Uterus (tissue), 3 donors: ENCODE measurements at regions not wholly inside any gene's neighbourhood (a gene's known extent, or its start where the extent isn't known, plus 50 kb on each side); places are given as distances from the start of the nearest gene placed in this dataset.

Experiments
- DNase-seq, 2 donors: peaks; one replicate each; pipeline ENCODE4 v3.0.0-alpha.2; 2019 to 2020
- H3K27ac ChIP-seq, 2 donors: fragments of 200-600 bp; sonication (generic); 1 replicate in 1 of 2; 2 replicates in 1 of 2; pipeline ENCODE4 v1.5.1; 2016 to 2018
- H3K27me3 ChIP-seq, 2 donors: fragments of 200-600 bp; sonication (generic); one replicate each; pipeline ENCODE4 v1.5.1; 2018 to 2019; ENCODE audit warnings: control low read depth in 1 of 2
- H3K36me3 ChIP-seq, 2 donors: fragments of 200-600 bp; sonication (generic); one replicate each; pipeline ENCODE4 v1.5.1; 2019; ENCODE audit warnings: control low read depth in 1 of 2
- H3K4me1 ChIP-seq, 2 donors: fragments of 200-600 bp; sonication (generic); one replicate each; pipeline ENCODE4 v1.5.1; 2018 to 2019; ENCODE audit warnings: control low read depth in 1 of 2
- H3K4me3 ChIP-seq, 2 donors: fragments of 200-600 bp; sonication (generic); 1 replicate in 1 of 2; 2 replicates in 1 of 2; pipeline ENCODE4 v1.5.1; 2018 to 2019; ENCODE audit warnings: mild to moderate bottlenecking in 1 of 2
- H3K9me3 ChIP-seq, 2 donors: fragments of 200-600 bp; sonication (generic); one replicate each; pipeline ENCODE4 v1.5.1; 2019; ENCODE audit warnings: control low read depth in 1 of 2
- CTCF ChIP-seq, 4 experiments: fragments of 200-600 bp in 2 of 4; fragments of 450-650 bp in 2 of 4; sonication (generic) in 2 of 4; IDR thresholded peaks; one replicate each; pipeline ENCODE4 v1.5.1; 2016 to 2019; ENCODE audit warnings: antibody characterized with exemption in 4 of 4, mild to moderate bottlenecking in 2 of 4, moderate library complexity in 1 of 4
- POLR2A ChIP-seq, 2 donors: fragments of 450-650 bp; IDR thresholded peaks; one replicate each; pipeline ENCODE4 v1.6.1; 2016; ENCODE audit warnings: antibody characterized with exemption in 2 of 2, mild to moderate bottlenecking in 1 of 2, moderate library complexity in 1 of 2
- intact Hi-C: fragments of 100-400 bp; cut with DNase I; formaldehyde crosslinking; loops from one replicate; pipeline ENCODE4 v1.15.1; 2023; ENCODE audit warnings: low total_unique reads
- donor health status: DM: yes; HTN: yes; CAD: no.

- intact Hi-C loops, result no loop called here
- Histone ChIP-seq H3K9me3 (no peaks in the 10 kb centered on the region), H3K4me3 (no peak overlapping the region), H3K27ac (no peak overlapping the region), H3K27me3 (no peaks in the 10 kb centered on the region), H3K36me3 (no peaks in the 10 kb centered on the region), H3K4me1 (peaks cover 4 to 16% of the 10 kb centered on the region in 2 donors)
- no peak for TF ChIP-seq POLR2A (IDR thresholded peaks at IDR 0.05)
- peak; percentile 35 to 53 for DNase-seq
Observed at GRCh38 chr3:194761384-194761783, 75.7 kb downstream of the FAM43A start.

- Histone ChIP-seq H3K27ac (no peak overlapping the region), H3K27me3 (no peaks in the 10 kb centered on the region), H3K9me3 (no peaks in the 10 kb centered on the region), H3K36me3 (no peaks in the 10 kb centered on the region), H3K4me1 (no peaks in the 10 kb centered on the region), H3K4me3 (no peak overlapping the region)
- no peak for DNase-seq
- intact Hi-C loops, result no loop called here
- TF ChIP-seq CTCF (IDR thresholded peaks at IDR 0.05) (no peak), POLR2A (IDR thresholded peaks at IDR 0.05) (no peak)
Observed at GRCh38 chr3:194766845-194767244, 81.2 kb downstream of the FAM43A start.

GRCh38 chr3:194767446-194768207 lies 81.9 kb downstream of the FAM43A start:
- Histone ChIP-seq H3K27ac (no peak overlapping the region), H3K4me3 (no peak overlapping the region), H3K36me3 (no peaks in the 10 kb centered on the region), H3K4me1 (no peaks in the 10 kb centered on the region), H3K27me3 (no peaks in the 10 kb centered on the region), H3K9me3 (no peaks in the 10 kb centered on the region)
- intact Hi-C loops, result no loop called here
- TF ChIP-seq CTCF (IDR thresholded peaks at IDR 0.05), result no peak
- TF ChIP-seq POLR2A (IDR thresholded peaks at IDR 0.05), result no peak
- no peak for DNase-seq

GRCh38 chr3:194768586-194768985 lies 82.9 kb downstream of the FAM43A start:
- Histone ChIP-seq H3K27me3 (no peaks in the 10 kb centered on the region), H3K4me1 (no peaks in the 10 kb centered on the region), H3K27ac (peak overlapping the region in 1 of 2 donors; percentile 54), H3K4me3 (no peak overlapping the region), H3K36me3 (no peaks in the 10 kb centered on the region), H3K9me3 (no peaks in the 10 kb centered on the region)
- no peak for DNase-seq
- TF ChIP-seq POLR2A (IDR thresholded peaks at IDR 0.05) (no peak), CTCF (IDR thresholded peaks at IDR 0.05) (no peak)
- intact Hi-C loops, result no loop called here

- peak overlapping the region; percentile 7 to 24 for H3K4me3 ChIP-seq
- H3K27ac ChIP-seq, result peak overlapping the region; percentile 59 to 66
- H3K4me1 ChIP-seq, result no peaks in the 10 kb centered on the region
- TF ChIP-seq CTCF (IDR thresholded peaks at IDR 0.05) (no peak), POLR2A (IDR thresholded peaks at IDR 0.05) (no peak)
- no peaks in the 10 kb centered on the region for H3K36me3 ChIP-seq
- H3K9me3 ChIP-seq, result no peaks in the 10 kb centered on the region
- intact Hi-C loops, result no loop called here
- peak; percentile 90 to 98 for DNase-seq
- H3K27me3 ChIP-seq, result no peaks in the 10 kb centered on the region
Observed at GRCh38 chr3:194769020-194769643, 83.4 kb downstream of the FAM43A start.
